Brain microvascular endothelial cell (primary cell): ENCODE measurements at regions not wholly inside any gene's neighbourhood (a gene's known extent, or its start where the extent isn't known, plus 50 kb on each side); places are given as distances from the start of the nearest gene placed in this dataset.

Source experiments
- DNase-seq: peaks from one replicate; pipeline ENCODE4 v3.0.0-alpha.2; 2020
- H3K27ac ChIP-seq: fragments of 250-450 bp; sonication (Bioruptor Pico); 2 replicates; pipeline ENCODE4 v1.5.1; 2020; ENCODE audit warnings: mild to moderate bottlenecking, moderate library complexity
- H3K27me3 ChIP-seq: fragments of 250-450 bp; sonication (Bioruptor Pico); replicated peaks from 2 replicates; pipeline ENCODE4 v1.5.1; 2020; ENCODE audit warnings: mild to moderate bottlenecking
- H3K36me3 ChIP-seq: fragments of 250-450 bp; sonication (Bioruptor Pico); replicated peaks from 2 replicates; pipeline ENCODE4 v1.5.1; 2020; ENCODE audit warnings: mild to moderate bottlenecking
- H3K4me3 ChIP-seq: 2 replicates; pipeline ENCODE4 v1.5.1; 2011; ENCODE audit warnings: low read depth, mild to moderate bottlenecking, control low read depth, low read length, moderate library complexity
- in situ Hi-C: cut with HindIII; loops from 2 replicates; pipeline ENCODE4 v1.10.0; 2017; ENCODE audit warnings: low sequenced_read_pairs, low pct_ligation_motif_present
- TF ChIP-seq, protein P1 (sequence below): IDR thresholded peaks from 2 replicates; pipeline ENCODE4 v1.5.1; 2011; ENCODE audit warnings: low read depth, mild to moderate bottlenecking, moderate library complexity, low read length, control low read depth, inconsistent platforms; ENCODE audit errors: missing control alignments

DNA sequence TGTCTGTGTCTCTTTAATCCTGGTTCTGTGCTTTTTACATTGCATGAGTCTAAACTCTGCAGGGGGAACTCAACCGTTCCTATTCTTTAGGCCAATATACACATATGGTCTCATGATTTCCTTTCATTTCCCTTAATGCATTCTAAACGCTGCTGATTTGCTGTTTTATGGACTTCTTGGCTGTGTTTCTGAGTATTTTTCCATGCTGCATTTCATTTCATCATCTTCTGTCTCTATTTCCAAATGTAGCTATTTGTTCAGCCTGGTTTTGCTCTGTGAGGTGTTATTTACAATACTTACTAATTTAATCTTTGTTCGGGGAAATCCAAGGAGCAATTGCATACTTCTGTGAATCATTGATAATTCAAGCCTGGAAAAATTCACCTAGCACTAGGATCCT lies 897.2 kb downstream of the TSN start:
- Histone ChIP-seq H3K27ac (no peak overlapping the region), H3K27me3 (no peaks in the 10 kb centered on the region), H3K4me3 (no peak overlapping the region), H3K36me3 (no peaks in the 10 kb centered on the region)
- TF ChIP-seq, protein P1, sequence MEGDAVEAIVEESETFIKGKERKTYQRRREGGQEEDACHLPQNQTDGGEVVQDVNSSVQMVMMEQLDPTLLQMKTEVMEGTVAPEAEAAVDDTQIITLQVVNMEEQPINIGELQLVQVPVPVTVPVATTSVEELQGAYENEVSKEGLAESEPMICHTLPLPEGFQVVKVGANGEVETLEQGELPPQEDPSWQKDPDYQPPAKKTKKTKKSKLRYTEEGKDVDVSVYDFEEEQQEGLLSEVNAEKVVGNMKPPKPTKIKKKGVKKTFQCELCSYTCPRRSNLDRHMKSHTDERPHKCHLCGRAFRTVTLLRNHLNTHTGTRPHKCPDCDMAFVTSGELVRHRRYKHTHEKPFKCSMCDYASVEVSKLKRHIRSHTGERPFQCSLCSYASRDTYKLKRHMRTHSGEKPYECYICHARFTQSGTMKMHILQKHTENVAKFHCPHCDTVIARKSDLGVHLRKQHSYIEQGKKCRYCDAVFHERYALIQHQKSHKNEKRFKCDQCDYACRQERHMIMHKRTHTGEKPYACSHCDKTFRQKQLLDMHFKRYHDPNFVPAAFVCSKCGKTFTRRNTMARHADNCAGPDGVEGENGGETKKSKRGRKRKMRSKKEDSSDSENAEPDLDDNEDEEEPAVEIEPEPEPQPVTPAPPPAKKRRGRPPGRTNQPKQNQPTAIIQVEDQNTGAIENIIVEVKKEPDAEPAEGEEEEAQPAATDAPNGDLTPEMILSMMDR = no peak
- in situ Hi-C loops = no loop called here
- DNase-seq = no peak

DNA sequence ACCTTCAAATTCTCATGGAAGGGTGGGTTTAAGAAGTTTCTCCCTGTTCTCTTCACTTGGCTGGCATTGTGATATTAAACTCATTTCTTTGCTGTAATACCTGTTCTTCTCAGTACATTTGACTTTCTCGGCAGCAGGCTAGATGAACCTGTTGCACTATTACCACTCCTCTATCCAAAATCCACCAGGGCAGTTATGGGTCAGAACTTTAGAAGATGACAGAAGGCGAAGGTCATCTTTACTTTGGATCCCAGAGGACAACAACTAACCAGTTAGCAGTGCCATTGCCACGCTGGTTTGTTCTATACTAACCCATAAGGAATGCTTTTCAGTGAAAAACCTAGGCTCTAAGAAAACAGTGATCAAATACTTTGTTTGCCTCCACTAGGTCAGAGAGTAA lies 901.0 kb downstream of the TSN start:
- TF ChIP-seq, protein P1 = no peak
- H3K4me3 ChIP-seq = no peak overlapping the region
- DNase-seq = no peak
- in situ Hi-C loops = no loop called here
- no peak overlapping the region for H3K27ac ChIP-seq
- no peaks in the 10 kb centered on the region for H3K36me3 ChIP-seq
- H3K27me3 ChIP-seq = peaks cover 6% of the 10 kb centered on the region

DNA sequence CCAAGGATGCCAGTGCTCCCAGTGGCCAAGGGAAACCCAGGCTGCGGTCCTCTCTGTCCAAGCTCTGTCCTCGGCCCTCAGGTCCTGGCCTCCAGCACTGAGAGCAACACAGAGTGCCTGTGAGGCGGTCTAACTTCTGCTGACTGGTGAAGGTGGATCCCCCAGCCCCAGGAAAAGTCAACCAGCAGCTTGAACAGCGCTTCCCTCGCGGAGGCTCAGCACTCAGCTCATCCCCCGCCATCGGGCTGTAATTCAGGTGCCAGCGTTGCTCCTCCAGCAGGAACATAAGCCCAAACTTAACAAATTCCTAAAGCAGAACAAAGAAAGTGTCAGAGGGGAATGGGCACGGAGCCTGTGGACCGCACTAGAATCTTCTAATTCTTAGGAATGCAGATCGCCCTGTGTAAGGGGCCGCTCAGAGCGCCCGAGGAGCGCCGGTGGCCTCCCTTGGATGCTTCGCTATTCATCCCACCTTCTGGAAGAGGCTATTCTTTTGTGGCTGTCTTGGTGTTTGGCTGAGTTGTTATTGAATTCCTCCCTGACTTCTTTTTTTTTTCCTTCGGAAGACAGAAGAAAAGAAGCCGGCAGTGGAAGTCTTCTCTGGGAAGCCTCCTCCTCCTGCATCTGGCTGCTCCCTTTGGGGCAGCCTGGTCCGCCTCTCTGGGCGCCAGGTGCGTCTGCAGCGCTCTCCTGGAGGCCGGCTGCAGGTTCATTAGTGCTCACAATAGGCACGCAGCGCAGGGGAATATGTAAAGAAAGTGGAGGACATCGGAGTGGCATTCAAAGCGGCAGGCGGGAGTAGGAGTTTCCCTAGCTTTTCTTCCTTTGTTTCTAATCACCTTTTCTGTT lies 905.6 kb downstream of the TSN start:
- Histone ChIP-seq H3K27ac (no peak overlapping the region), H3K36me3 (no peaks in the 10 kb centered on the region), H3K27me3 (peaks cover 6% of the 10 kb centered on the region), H3K4me3 (no peak overlapping the region)
- TF ChIP-seq, protein P1 = no peak
- in situ Hi-C loops = no loop called here
- no peak for DNase-seq

DNA sequence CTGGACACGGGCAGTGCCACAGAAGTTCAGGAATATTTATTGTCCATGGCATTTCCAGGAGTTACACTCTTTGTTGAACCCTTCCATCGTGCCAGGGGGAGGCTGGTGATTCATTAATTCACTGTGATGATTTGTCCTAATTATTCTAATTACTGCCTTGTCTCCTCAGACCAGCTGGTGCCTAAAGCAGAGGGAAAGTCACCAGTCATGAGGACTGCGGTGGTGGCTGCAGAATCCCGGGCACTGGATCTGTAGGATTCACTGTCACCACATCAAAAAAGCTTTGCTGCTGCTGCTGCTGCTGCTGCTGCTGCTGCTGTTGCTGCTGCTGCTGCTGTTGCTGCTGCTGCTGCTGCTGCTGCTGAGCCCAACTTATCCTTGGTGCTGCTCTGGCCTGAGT lies 908.2 kb downstream of the TSN start:
- Histone ChIP-seq H3K27ac (no peak overlapping the region), H3K27me3 (peaks cover 6% of the 10 kb centered on the region)

DNA sequence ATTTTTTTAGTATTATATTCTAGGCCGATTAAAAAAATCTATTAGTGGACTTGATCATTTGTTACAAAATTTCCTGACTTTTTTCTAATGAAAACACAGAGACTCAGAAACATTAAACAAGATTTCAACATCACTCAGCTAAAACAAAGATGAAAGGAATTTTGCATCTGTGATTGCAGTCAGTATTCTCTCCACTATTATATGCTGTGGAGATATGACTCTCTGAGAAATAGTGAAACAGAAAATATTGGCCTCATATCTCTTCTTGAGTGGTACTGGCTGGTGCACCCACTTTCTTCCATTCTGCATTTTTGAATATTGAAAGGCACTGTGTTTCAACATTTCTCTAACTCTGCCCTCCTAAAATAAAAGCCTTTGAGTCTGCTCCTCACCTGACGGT lies 914.2 kb downstream of the TSN start:
- no peak overlapping the region for H3K27ac ChIP-seq
- H3K36me3 ChIP-seq = no peaks in the 10 kb centered on the region
- no peak for DNase-seq
- in situ Hi-C loops = no loop called here
- TF ChIP-seq, protein P1 = no peak
- no peak overlapping the region for H3K4me3 ChIP-seq
- H3K27me3 ChIP-seq = no peaks in the 10 kb centered on the region

More for the DNA sequence above, 908.2 kb downstream of the TSN start:
- Histone ChIP-seq H3K4me3 (no peak overlapping the region), H3K36me3 (no peaks in the 10 kb centered on the region)
- no peak for DNase-seq
- TF ChIP-seq, protein P1 = no peak
- in situ Hi-C loops = no loop called here

DNA sequence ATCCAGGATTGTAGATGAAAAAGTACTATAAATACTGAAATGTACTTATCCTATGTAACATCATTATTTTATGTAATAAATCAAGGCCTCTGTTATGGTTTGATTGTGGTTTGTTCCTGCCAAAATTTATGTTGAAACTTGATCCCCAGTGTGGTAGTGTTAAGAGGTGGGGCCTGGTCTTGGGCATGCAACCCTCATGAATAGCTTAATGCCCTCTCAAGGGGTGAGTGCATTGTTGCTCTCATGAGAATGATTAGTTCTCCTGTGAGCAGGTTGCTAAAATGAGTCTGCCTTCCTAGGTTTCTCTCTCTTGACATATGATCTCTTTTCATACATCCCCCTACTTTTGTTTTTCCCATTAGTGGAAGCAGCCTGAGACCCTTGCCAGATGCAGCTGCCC lies 915.4 kb downstream of the TSN start:
- Histone ChIP-seq H3K36me3 (no peaks in the 10 kb centered on the region), H3K27ac (no peak overlapping the region), H3K4me3 (no peak overlapping the region), H3K27me3 (no peaks in the 10 kb centered on the region)
- no peak for DNase-seq
- TF ChIP-seq, protein P1 = no peak
- in situ Hi-C loops = no loop called here
